Skeletal muscle tissue (tissue), 3 donors: ENCODE measurements at regions not wholly inside any gene's neighbourhood (a gene's known extent, or its start where the extent isn't known, plus 50 kb on each side); places are given as distances from the start of the nearest gene placed in this dataset.

Experiments
- H3K27ac ChIP-seq: one replicate; pipeline ENCODE4 v1.7.0; 2013; ENCODE audit warnings: mild to moderate bottlenecking, low read depth, low read length, inconsistent platforms
- H3K27me3 ChIP-seq, 3 donors: one replicate each; pipeline ENCODE4 v1.7.0; 2013; ENCODE audit warnings: low read length in 3 of 3; ENCODE audit not compliant: control insufficient read depth in 3 of 3, insufficient read depth in 3 of 3
- H3K36me3 ChIP-seq, 3 donors: one replicate each; pipeline ENCODE4 v1.7.0; 2013; ENCODE audit warnings: low read length in 3 of 3; ENCODE audit not compliant: control insufficient read depth in 3 of 3, insufficient read depth in 3 of 3
- H3K4me1 ChIP-seq, 3 donors: one replicate each; pipeline ENCODE4 v1.7.0; 2013; ENCODE audit warnings: low read length in 3 of 3, mild to moderate bottlenecking in 3 of 3; ENCODE audit not compliant: control insufficient read depth in 3 of 3, insufficient read depth in 3 of 3
- H3K4me3 ChIP-seq, 3 donors: one replicate each; pipeline ENCODE4 v1.7.0; 2013; ENCODE audit warnings: low read length in 3 of 3
- H3K9ac ChIP-seq, 3 donors: one replicate each; pipeline ENCODE4 v1.7.0; 2013; ENCODE audit warnings: low read length in 3 of 3, mild to moderate bottlenecking in 3 of 3, moderate library complexity in 2 of 3, low read depth in 1 of 3
- H3K9me3 ChIP-seq, 3 donors: one replicate each; pipeline ENCODE4 v1.7.0; 2013; ENCODE audit warnings: low read length in 3 of 3; ENCODE audit not compliant: control insufficient read depth in 3 of 3
- donor health status: Osteomylitis.

DNA sequence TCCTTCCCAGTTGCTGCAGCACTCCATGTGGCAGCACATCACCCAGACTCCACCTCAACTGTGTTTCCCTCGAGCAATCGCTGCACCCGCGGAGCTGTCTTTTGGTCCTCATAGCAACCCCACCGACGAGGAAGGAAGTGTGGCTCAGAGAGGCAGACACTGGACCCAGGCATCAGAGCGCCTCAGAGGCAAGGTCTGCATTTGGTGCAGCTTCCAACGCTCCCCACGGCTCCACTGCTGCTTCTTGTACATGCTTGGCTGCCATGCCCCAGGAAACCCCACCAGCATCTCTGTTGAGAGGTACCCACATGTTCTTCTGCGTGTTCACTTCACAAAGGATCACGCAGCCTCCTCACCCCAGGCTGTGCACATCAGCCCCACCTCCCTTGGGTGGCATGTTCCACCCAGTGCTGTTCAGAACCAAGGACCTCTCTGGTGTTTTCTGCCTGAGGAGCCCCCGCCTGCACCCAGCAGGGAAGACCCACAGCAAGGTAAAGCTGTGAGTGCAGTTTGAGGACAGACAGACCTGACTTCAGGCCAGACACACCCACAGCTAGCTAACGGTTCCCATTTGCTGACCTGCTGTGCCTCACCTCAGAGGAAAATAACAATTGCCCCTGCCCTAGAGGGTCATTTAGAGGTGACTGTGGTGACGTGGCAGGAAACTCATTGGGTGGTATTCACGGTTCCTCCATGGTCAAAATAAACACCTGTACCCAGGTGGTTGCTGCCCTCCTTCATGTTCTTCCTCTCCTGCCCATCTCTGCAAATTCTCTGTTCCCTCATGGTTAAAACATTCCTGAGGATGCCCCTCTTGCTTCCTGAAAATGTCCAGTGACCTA lies 326.3 kb upstream of the MYT1L start:
- no peaks in the 10 kb centered on the region for H3K27me3 ChIP-seq
- no peak overlapping the region for H3K9ac ChIP-seq
- H3K4me3 ChIP-seq, result no peak overlapping the region
- H3K36me3 ChIP-seq, result no peaks in the 10 kb centered on the region
- no peaks in the 10 kb centered on the region for H3K9me3 ChIP-seq
- no peak overlapping the region for H3K27ac ChIP-seq
- peaks cover 7 to 25% (median 18%) of the 10 kb centered on the region in 3 donors for H3K4me1 ChIP-seq

- Histone ChIP-seq H3K9me3 (no peaks in the 10 kb centered on the region), H3K4me3 (peak overlapping the region; percentile 16 to 41 (median 34)), H3K36me3 (no peaks in the 10 kb centered on the region), H3K4me1 (peaks cover 2 to 16% (median 12%) of the 10 kb centered on the region in 3 donors), H3K27me3 (no peaks in the 10 kb centered on the region), H3K9ac (peak overlapping the region in 2 of 3 donors; percentile 21 to 28), H3K27ac (no peak overlapping the region)
These were observed 325.3 kb upstream of the MYT1L start for GRCh38 chr2:2656115-2657011.

- H3K9ac ChIP-seq, result no peak overlapping the region
- no peak overlapping the region for H3K27ac ChIP-seq
- peak overlapping the region in 1 of 3 donors; percentile 34 for H3K4me3 ChIP-seq
- no peaks in the 10 kb centered on the region for H3K27me3 ChIP-seq
- no peaks in the 10 kb centered on the region for H3K36me3 ChIP-seq
- H3K4me1 ChIP-seq, result peaks cover 0 to 14% (median 11%) of the 10 kb centered on the region in 3 donors
- H3K9me3 ChIP-seq, result no peaks in the 10 kb centered on the region
These were observed 324.5 kb upstream of the MYT1L start for GRCh38 chr2:2655453-2656114.

- H3K27me3 ChIP-seq, result peaks cover 0 to 9% (median 0%) of the 10 kb centered on the region in 3 donors
- H3K4me1 ChIP-seq, result peaks cover 0 to 14% (median 11%) of the 10 kb centered on the region in 3 donors
- H3K9ac ChIP-seq, result no peak overlapping the region
- no peak overlapping the region for H3K4me3 ChIP-seq
- no peak overlapping the region for H3K27ac ChIP-seq
- H3K9me3 ChIP-seq, result no peaks in the 10 kb centered on the region
- no peaks in the 10 kb centered on the region for H3K36me3 ChIP-seq
These were observed 322.2 kb upstream of the MYT1L start for GRCh38 chr2:2653231-2653630.

DNA sequence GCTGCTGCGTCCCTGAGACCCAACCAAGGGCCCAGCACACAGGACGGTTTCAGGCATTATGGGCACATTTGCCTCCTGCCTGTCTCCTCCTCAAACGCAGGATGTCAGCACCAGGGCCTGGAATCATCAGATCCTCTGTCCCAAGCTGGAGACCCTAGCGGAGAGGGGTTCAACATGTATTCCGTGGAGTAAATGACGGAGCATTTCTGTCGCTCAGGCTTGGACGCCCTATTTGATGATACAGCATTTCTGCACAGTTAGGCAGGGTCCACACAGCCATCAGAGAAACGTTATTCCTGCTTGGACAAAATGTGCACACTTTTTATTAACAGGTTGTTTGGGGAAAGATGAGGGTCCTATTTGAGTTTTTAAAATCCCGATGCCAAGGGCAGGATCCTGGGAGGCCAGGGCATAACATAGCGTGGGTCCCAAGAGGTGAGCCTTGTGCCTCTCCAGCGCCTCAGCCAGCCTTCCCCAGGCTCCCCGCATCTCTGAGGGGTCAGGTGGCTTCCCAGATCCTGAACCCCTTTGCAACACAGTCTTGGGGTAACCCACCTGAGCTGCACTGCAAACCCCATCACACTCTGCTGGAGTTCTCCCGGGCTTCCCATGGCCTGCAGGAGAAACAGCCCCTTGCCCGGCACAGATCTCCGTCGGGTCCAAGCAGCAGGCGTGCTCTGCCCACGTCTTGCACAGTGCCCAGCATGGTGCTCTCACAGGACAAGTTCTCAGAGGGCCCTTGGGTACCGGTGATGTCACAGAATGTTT lies 319.7 kb upstream of the MYT1L start:
- peaks cover 0 to 3% (median 0%) of the 10 kb centered on the region in 3 donors for H3K9me3 ChIP-seq
- peaks cover 0 to 14% (median 0%) of the 10 kb centered on the region in 3 donors for H3K27me3 ChIP-seq
- no peak overlapping the region for H3K4me3 ChIP-seq
- no peaks in the 10 kb centered on the region for H3K4me1 ChIP-seq
- H3K36me3 ChIP-seq, result no peaks in the 10 kb centered on the region
- no peak overlapping the region for H3K27ac ChIP-seq
- H3K9ac ChIP-seq, result no peak overlapping the region

GRCh38 chr2:2649109-2650072 lies 318.3 kb upstream of the MYT1L start:
- no peaks in the 10 kb centered on the region for H3K36me3 ChIP-seq
- no peak overlapping the region for H3K9ac ChIP-seq
- peaks cover 0 to 3% (median 0%) of the 10 kb centered on the region in 3 donors for H3K9me3 ChIP-seq
- no peaks in the 10 kb centered on the region for H3K4me1 ChIP-seq
- H3K27ac ChIP-seq, result no peak overlapping the region
- no peak overlapping the region for H3K4me3 ChIP-seq
- H3K27me3 ChIP-seq, result peaks cover 1 to 14% (median 2%) of the 10 kb centered on the region in 3 donors

DNA sequence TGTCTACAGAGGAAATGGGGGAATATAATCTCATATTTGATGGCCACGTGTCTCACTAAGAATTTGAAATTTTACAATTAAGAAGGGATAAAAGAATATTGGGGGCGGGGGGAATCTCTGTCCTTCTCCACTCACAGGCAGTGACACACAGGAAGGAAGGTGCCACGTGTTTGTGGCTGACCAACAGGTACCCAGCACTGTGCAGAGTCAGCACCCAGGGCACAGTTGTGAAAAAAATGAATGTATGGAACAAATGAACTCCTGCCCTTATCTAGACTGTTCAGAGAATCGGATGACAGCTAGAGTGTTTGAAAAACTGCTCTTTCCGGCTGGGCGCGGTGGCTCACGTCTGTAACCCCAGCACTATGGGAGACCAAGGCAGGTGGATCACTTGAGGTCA lies 317.0 kb upstream of the MYT1L start:
- Histone ChIP-seq H3K4me1 (no peaks in the 10 kb centered on the region), H3K9ac (no peak overlapping the region), H3K9me3 (peaks cover 0 to 3% (median 0%) of the 10 kb centered on the region in 3 donors), H3K36me3 (no peaks in the 10 kb centered on the region), H3K27ac (no peak overlapping the region), H3K4me3 (no peak overlapping the region), H3K27me3 (peaks cover 2 to 21% (median 8%) of the 10 kb centered on the region in 3 donors)

GRCh38 chr2:2647141-2647541 lies 316.1 kb upstream of the MYT1L start:
- no peaks in the 10 kb centered on the region for H3K36me3 ChIP-seq
- peaks cover 0 to 3% (median 0%) of the 10 kb centered on the region in 3 donors for H3K9me3 ChIP-seq
- no peak overlapping the region for H3K27ac ChIP-seq
- H3K9ac ChIP-seq, result no peak overlapping the region
- no peaks in the 10 kb centered on the region for H3K4me1 ChIP-seq
- H3K4me3 ChIP-seq, result no peak overlapping the region
- H3K27me3 ChIP-seq, result peaks cover 2 to 21% (median 8%) of the 10 kb centered on the region in 3 donors
